Stomach smooth muscle (tissue), 2 donors: ENCODE measurements at regions not wholly inside any gene's neighbourhood (a gene's known extent, or its start where the extent isn't known, plus 50 kb on each side); places are given as distances from the start of the nearest gene placed in this dataset.

Experiments used
- H3K27ac ChIP-seq: one replicate; pipeline ENCODE4 v1.7.0; 2013; ENCODE audit warnings: mild to moderate bottlenecking, low read length, inconsistent platforms
- H3K27me3 ChIP-seq, 2 donors: one replicate each; pipeline ENCODE4 v1.7.0; 2013; ENCODE audit warnings: low read length in 2 of 2; ENCODE audit not compliant: insufficient read depth in 2 of 2, control insufficient read depth in 1 of 2
- H3K36me3 ChIP-seq, 2 donors: one replicate each; pipeline ENCODE4 v1.7.0; 2013; ENCODE audit warnings: low read length in 2 of 2; ENCODE audit not compliant: control insufficient read depth in 2 of 2, insufficient read depth in 2 of 2
- H3K4me1 ChIP-seq: one replicate; pipeline ENCODE4 v1.7.0; 2013; ENCODE audit warnings: low read length; ENCODE audit not compliant: control insufficient read depth, insufficient read depth
- H3K4me3 ChIP-seq, 2 donors: one replicate each; pipeline ENCODE4 v1.7.0; 2013; ENCODE audit warnings: low read length in 2 of 2
- H3K9ac ChIP-seq, 2 donors: one replicate each; pipeline ENCODE4 v1.7.0; 2013; ENCODE audit warnings: low read length in 2 of 2, mild to moderate bottlenecking in 1 of 2
- H3K9me3 ChIP-seq, 2 donors: one replicate each; pipeline ENCODE4 v1.7.0; 2013; ENCODE audit warnings: low read length in 2 of 2; ENCODE audit not compliant: control insufficient read depth in 2 of 2
- donor health status: healthy.
- donor health status: Pancreatic carcinoma.

- Histone ChIP-seq H3K4me3 (no peak overlapping the region), H3K36me3 (no peaks in the 10 kb centered on the region), H3K27me3 (no peaks in the 10 kb centered on the region), H3K27ac (no peak overlapping the region), H3K9ac (no peak overlapping the region), H3K4me1 (no peaks in the 10 kb centered on the region), H3K9me3 (no peaks in the 10 kb centered on the region)
Observed at GRCh38 chr2:150019063-150019462, 431.5 kb upstream of the MMADHC start.

GRCh38 chr2:150012986-150013385, 425.4 kb upstream of the MMADHC start:
- no peak overlapping the region for H3K9ac ChIP-seq
- H3K4me1 ChIP-seq = no peaks in the 10 kb centered on the region

GRCh38 chr2:150011161-150011730, 423.7 kb upstream of the MMADHC start:
- Histone ChIP-seq H3K27ac (no peak overlapping the region), H3K27me3 (no peaks in the 10 kb centered on the region), H3K4me3 (no peak overlapping the region), H3K36me3 (no peaks in the 10 kb centered on the region), H3K9ac (no peak overlapping the region), H3K4me1 (no peaks in the 10 kb centered on the region), H3K9me3 (no peaks in the 10 kb centered on the region)

More at GRCh38 chr2:150012986-150013385, 425.4 kb upstream of the MMADHC start:
- Histone ChIP-seq H3K4me3 (no peak overlapping the region), H3K36me3 (no peaks in the 10 kb centered on the region), H3K27me3 (no peaks in the 10 kb centered on the region), H3K9me3 (no peaks in the 10 kb centered on the region), H3K27ac (no peak overlapping the region)

GRCh38 chr2:150008901-150009300, 421.3 kb upstream of the MMADHC start:
- Histone ChIP-seq H3K9me3 (no peaks in the 10 kb centered on the region), H3K36me3 (no peaks in the 10 kb centered on the region), H3K27me3 (no peaks in the 10 kb centered on the region), H3K4me1 (no peaks in the 10 kb centered on the region), H3K27ac (no peak overlapping the region), H3K4me3 (no peak overlapping the region), H3K9ac (no peak overlapping the region)

GRCh38 chr2:150007815-150008430, 420.3 kb upstream of the MMADHC start:
- no peaks in the 10 kb centered on the region for H3K27me3 ChIP-seq
- H3K27ac ChIP-seq = no peak overlapping the region
- H3K9ac ChIP-seq = no peak overlapping the region
- H3K4me3 ChIP-seq = no peak overlapping the region
- H3K36me3 ChIP-seq = no peaks in the 10 kb centered on the region
- no peaks in the 10 kb centered on the region for H3K4me1 ChIP-seq
- H3K9me3 ChIP-seq = no peaks in the 10 kb centered on the region

GRCh38 chr2:150006591-150006990, 419.0 kb upstream of the MMADHC start:
- no peak overlapping the region for H3K27ac ChIP-seq

GRCh38 chr2:150003544-150003943, 416.0 kb upstream of the MMADHC start:
- H3K9me3 ChIP-seq = no peaks in the 10 kb centered on the region
- no peak overlapping the region for H3K27ac ChIP-seq
- H3K4me3 ChIP-seq = no peak overlapping the region
- no peaks in the 10 kb centered on the region for H3K27me3 ChIP-seq
- H3K9ac ChIP-seq = no peak overlapping the region
- H3K4me1 ChIP-seq = no peaks in the 10 kb centered on the region
- no peaks in the 10 kb centered on the region for H3K36me3 ChIP-seq

More at GRCh38 chr2:150006591-150006990, 419.0 kb upstream of the MMADHC start:
- H3K9ac ChIP-seq = no peak overlapping the region
- no peak overlapping the region for H3K4me3 ChIP-seq
- H3K27me3 ChIP-seq = no peaks in the 10 kb centered on the region
- H3K36me3 ChIP-seq = no peaks in the 10 kb centered on the region
- H3K9me3 ChIP-seq = no peaks in the 10 kb centered on the region
- no peaks in the 10 kb centered on the region for H3K4me1 ChIP-seq

GRCh38 chr2:150001788-150002187, 414.2 kb upstream of the MMADHC start:
- Histone ChIP-seq H3K4me1 (no peaks in the 10 kb centered on the region), H3K4me3 (no peak overlapping the region), H3K9ac (no peak overlapping the region), H3K36me3 (no peaks in the 10 kb centered on the region), H3K9me3 (no peaks in the 10 kb centered on the region), H3K27me3 (no peaks in the 10 kb centered on the region), H3K27ac (no peak overlapping the region)

- Histone ChIP-seq H3K4me1 (no peaks in the 10 kb centered on the region), H3K4me3 (no peak overlapping the region), H3K9me3 (no peaks in the 10 kb centered on the region), H3K36me3 (no peaks in the 10 kb centered on the region), H3K27me3 (no peaks in the 10 kb centered on the region), H3K27ac (no peak overlapping the region), H3K9ac (no peak overlapping the region)
Observed at GRCh38 chr2:149996901-149997300, 409.3 kb upstream of the MMADHC start.

GRCh38 chr2:149994057-149994728, 406.6 kb upstream of the MMADHC start:
- H3K4me1 ChIP-seq = no peaks in the 10 kb centered on the region
- no peak overlapping the region for H3K27ac ChIP-seq

GRCh38 chr2:149993316-149993715, 405.7 kb upstream of the MMADHC start:
- Histone ChIP-seq H3K4me3 (no peak overlapping the region), H3K27ac (no peak overlapping the region), H3K4me1 (no peaks in the 10 kb centered on the region), H3K36me3 (no peaks in the 10 kb centered on the region), H3K9ac (no peak overlapping the region), H3K9me3 (no peaks in the 10 kb centered on the region), H3K27me3 (no peaks in the 10 kb centered on the region)

More at GRCh38 chr2:149994057-149994728, 406.6 kb upstream of the MMADHC start:
- Histone ChIP-seq H3K4me3 (no peak overlapping the region), H3K36me3 (no peaks in the 10 kb centered on the region), H3K9ac (no peak overlapping the region), H3K27me3 (no peaks in the 10 kb centered on the region), H3K9me3 (no peaks in the 10 kb centered on the region)
